ENCODE measurements at regions not wholly inside any gene's neighbourhood (a gene's known extent, or its start where the extent isn't known, plus 50 kb on each side); places are given as distances from the start of the nearest gene placed in this dataset.

DNA sequence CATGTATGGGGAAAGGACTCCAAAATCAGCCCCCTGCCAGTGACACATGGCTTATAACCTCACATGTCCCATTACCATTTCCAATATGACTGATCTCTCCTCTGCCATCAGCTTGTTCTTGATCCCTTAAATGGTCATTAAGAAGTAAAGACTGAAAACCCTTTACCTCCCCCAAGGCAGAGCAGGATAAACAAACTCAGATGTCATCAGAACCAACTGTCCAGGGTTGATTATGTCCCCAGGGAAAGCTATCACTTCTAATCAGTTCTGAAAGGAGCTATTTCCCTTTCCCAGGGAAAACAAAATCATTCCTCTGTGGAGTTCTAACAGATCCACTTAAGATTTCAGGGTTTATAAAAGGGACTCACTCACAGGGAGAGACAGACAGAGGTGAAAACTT, 350.9 kb downstream of the SUCLA2 start:
- H4K8ac ChIP-seq (replicated peaks; ENCODE audit: insufficient read length, low read depth, low read length), result no peak overlapping the region
- H3K4ac ChIP-seq (ENCODE audit: low read depth, low read length), result no peak overlapping the region
- no peak for DNase-seq
- H3K79me2 ChIP-seq (ENCODE audit: insufficient read depth, low read length), result no peaks in the 10 kb centered on the region
- no peak overlapping the region for H3K23ac ChIP-seq (ENCODE audit: insufficient read length, low read depth, low read length)
- Mint-ChIP-seq H3K36me3 (ENCODE audit: insufficient read depth in 1 of 3, low read depth in 3 of 3) (no peaks in the 10 kb centered on the region), H3K27ac (no peak overlapping the region), H3K4me1 (peaks cover 0 to 2% of the 10 kb centered on the region in 2 experiments; a peak in 1 of 4 replicates), H3K27me3 (ENCODE audit: low read depth) (no peaks in the 10 kb centered on the region), H3K4me3 (no peak overlapping the region), H3K9me3 (no peaks in the 10 kb centered on the region)
- H3K27ac ChIP-seq (ENCODE audit: insufficient read length, low read depth, low read length), result no peak overlapping the region
- H3K9me3 ChIP-seq (ENCODE audit: control insufficient read depth, low read depth, low read length), result no peaks in the 10 kb centered on the region
- no peaks in the 10 kb centered on the region for H3K27me3 ChIP-seq (ENCODE audit: insufficient read depth, low read length)
- H4K91ac ChIP-seq (ENCODE audit: insufficient read length, low read depth, low read length), result no peak overlapping the region
- no peaks in the 10 kb centered on the region for H3K79me1 ChIP-seq (ENCODE audit: insufficient read depth, low read depth, low read length, poor library complexity, severe bottlenecking)
- no peak overlapping the region for H2AFZ ChIP-seq (ENCODE audit: low read length)
- no peak overlapping the region for H2BK5ac ChIP-seq (ENCODE audit: insufficient read length, low read length)
- H3K4me1 ChIP-seq (ENCODE audit: insufficient read depth, low read length), result no peaks in the 10 kb centered on the region
- H3K56ac ChIP-seq (ENCODE audit: insufficient read length, low read depth, low read length), result no peak overlapping the region
- no peak overlapping the region for H2BK120ac ChIP-seq (ENCODE audit: low read depth, low read length, poor library complexity, severe bottlenecking)
- H3T11ph ChIP-seq (ENCODE audit: low read length), result no peak overlapping the region
- no peak overlapping the region for H4K5ac ChIP-seq (ENCODE audit: insufficient read length, low read depth, low read length)
- H4K20me1 ChIP-seq (ENCODE audit: control insufficient read depth, insufficient read depth, insufficient read length), result no peaks in the 10 kb centered on the region
- no peak overlapping the region for H2BK15ac ChIP-seq (ENCODE audit: low read depth, low read length)
- no peak overlapping the region for H2BK12ac ChIP-seq (ENCODE audit: insufficient read length, low read depth, low read length)
- TF ChIP-seq, protein P1, sequence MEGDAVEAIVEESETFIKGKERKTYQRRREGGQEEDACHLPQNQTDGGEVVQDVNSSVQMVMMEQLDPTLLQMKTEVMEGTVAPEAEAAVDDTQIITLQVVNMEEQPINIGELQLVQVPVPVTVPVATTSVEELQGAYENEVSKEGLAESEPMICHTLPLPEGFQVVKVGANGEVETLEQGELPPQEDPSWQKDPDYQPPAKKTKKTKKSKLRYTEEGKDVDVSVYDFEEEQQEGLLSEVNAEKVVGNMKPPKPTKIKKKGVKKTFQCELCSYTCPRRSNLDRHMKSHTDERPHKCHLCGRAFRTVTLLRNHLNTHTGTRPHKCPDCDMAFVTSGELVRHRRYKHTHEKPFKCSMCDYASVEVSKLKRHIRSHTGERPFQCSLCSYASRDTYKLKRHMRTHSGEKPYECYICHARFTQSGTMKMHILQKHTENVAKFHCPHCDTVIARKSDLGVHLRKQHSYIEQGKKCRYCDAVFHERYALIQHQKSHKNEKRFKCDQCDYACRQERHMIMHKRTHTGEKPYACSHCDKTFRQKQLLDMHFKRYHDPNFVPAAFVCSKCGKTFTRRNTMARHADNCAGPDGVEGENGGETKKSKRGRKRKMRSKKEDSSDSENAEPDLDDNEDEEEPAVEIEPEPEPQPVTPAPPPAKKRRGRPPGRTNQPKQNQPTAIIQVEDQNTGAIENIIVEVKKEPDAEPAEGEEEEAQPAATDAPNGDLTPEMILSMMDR (conservative IDR thresholded peaks at IDR 0.05), result no peak
- H2BK20ac ChIP-seq (ENCODE audit: low read depth, low read length, poor library complexity, severe bottlenecking), result no peak overlapping the region
- H3K18ac ChIP-seq (ENCODE audit: insufficient read length, low read depth, low read length), result no peak overlapping the region
- no peak overlapping the region for H3K9ac ChIP-seq (ENCODE audit: extremely low read depth, insufficient read length, low read length)
- no peak overlapping the region for H3K14ac ChIP-seq (ENCODE audit: insufficient read depth, low read length)
- no peaks in the 10 kb centered on the region for H3K23me2 ChIP-seq (ENCODE audit: insufficient read length, low read depth, low read length, poor library complexity, severe bottlenecking)
- no peak overlapping the region for H2AK5ac ChIP-seq (ENCODE audit: insufficient read length, low read length)
- H3K4me2 ChIP-seq (ENCODE audit: insufficient read depth, insufficient read length, low read length), result no peak overlapping the region

Data from H9 (cell line).